Endothelial cell (in vitro differentiated cells): ENCODE measurements at regions not wholly inside any gene's neighbourhood (a gene's known extent, or its start where the extent isn't known, plus 50 kb on each side); places are given as distances from the start of the nearest gene placed in this dataset.
A peak's percentile ranks its signal among the peaks of the same experiment; 100 is the strongest.
"Not testable (repeated sequence)": the region's sequence is repeated elsewhere in the genome, so short reads cannot be mapped to it uniquely, and the experiment has no call there.

Source experiments
- DNase-seq: peaks from one replicate; pipeline ENCODE4 v3.0.0; 2021; ENCODE audit warnings: low spot score
- H3K27ac Mint-ChIP-seq: one replicate; pipeline ENCODE4 v1.8.0; 2021; ENCODE audit warnings: mixed read lengths, inconsistent platforms; ENCODE audit not compliant: unreplicated experiment
- H3K27me3 Mint-ChIP-seq: one replicate; pipeline ENCODE4 v1.8.0; 2021; ENCODE audit warnings: mild to moderate bottlenecking, moderate library complexity, mixed read lengths, inconsistent platforms; ENCODE audit not compliant: unreplicated experiment
- H3K36me3 Mint-ChIP-seq: one replicate; pipeline ENCODE4 v1.8.0; 2021; ENCODE audit warnings: mild to moderate bottlenecking, low read depth, mixed read lengths, inconsistent platforms; ENCODE audit not compliant: unreplicated experiment
- H3K4me1 Mint-ChIP-seq: one replicate; pipeline ENCODE4 v1.8.0; 2021; ENCODE audit warnings: mild to moderate bottlenecking, mixed read lengths, inconsistent platforms; ENCODE audit not compliant: unreplicated experiment
- H3K4me3 Mint-ChIP-seq: one replicate; pipeline ENCODE4 v1.8.0; 2021; ENCODE audit warnings: mild to moderate bottlenecking, mixed read lengths, inconsistent platforms; ENCODE audit not compliant: unreplicated experiment
- H3K9me3 Mint-ChIP-seq: one replicate; pipeline ENCODE4 v1.8.0; 2021; ENCODE audit warnings: mixed read lengths, inconsistent platforms; ENCODE audit not compliant: unreplicated experiment
- CTCF ChIP-seq: fragments of 200-600 bp; sonication (generic); IDR thresholded peaks from one replicate; pipeline ENCODE4 v1.5.0; 2021; ENCODE audit warnings: antibody characterized with exemption; ENCODE audit not compliant: unreplicated experiment

- H3K4me3 Mint-ChIP-seq: no peak overlapping the region
- peaks cover 2% of the 10 kb centered on the region for H3K27me3 Mint-ChIP-seq
- H3K36me3 Mint-ChIP-seq: no peaks in the 10 kb centered on the region
These were observed 123.1 kb upstream of the EEF2KMT start for GRCh38 chr16:5220705-5221104.

GRCh38 chr16:5216441-5217080 lies 119.0 kb upstream of the EEF2KMT start:
- no peak overlapping the region for H3K4me3 Mint-ChIP-seq
- no peak for DNase-seq
- no peak overlapping the region for H3K27ac Mint-ChIP-seq
- peaks cover 6% of the 10 kb centered on the region for H3K4me1 Mint-ChIP-seq
- TF ChIP-seq CTCF: no peak
- no peaks in the 10 kb centered on the region for H3K36me3 Mint-ChIP-seq
- H3K27me3 Mint-ChIP-seq: peaks cover 3% of the 10 kb centered on the region
- H3K9me3 Mint-ChIP-seq: no peaks in the 10 kb centered on the region

More at GRCh38 chr16:5220705-5221104, 123.1 kb upstream of the EEF2KMT start:
- no peak for TF ChIP-seq CTCF
- H3K4me1 Mint-ChIP-seq: peaks cover 6% of the 10 kb centered on the region
- H3K27ac Mint-ChIP-seq: no peak overlapping the region
- DNase-seq: no peak
- no peaks in the 10 kb centered on the region for H3K9me3 Mint-ChIP-seq

- Mint-ChIP-seq H3K27ac (no peak overlapping the region), H3K27me3 (peaks cover 3% of the 10 kb centered on the region), H3K4me1 (peaks cover 6% of the 10 kb centered on the region), H3K9me3 (no peaks in the 10 kb centered on the region), H3K36me3 (no peaks in the 10 kb centered on the region), H3K4me3 (no peak overlapping the region)
- DNase-seq: no peak
- TF ChIP-seq CTCF: no peak
These were observed 118.3 kb upstream of the EEF2KMT start for GRCh38 chr16:5215901-5216300.

- Mint-ChIP-seq H3K27ac (no peak overlapping the region), H3K4me1 (peaks cover 9% of the 10 kb centered on the region), H3K9me3 (no peaks in the 10 kb centered on the region), H3K4me3 (no peak overlapping the region), H3K27me3 (peaks cover 3% of the 10 kb centered on the region), H3K36me3 (no peaks in the 10 kb centered on the region)
- no peak for TF ChIP-seq CTCF
- DNase-seq: no peak
These were observed 116.9 kb upstream of the EEF2KMT start for GRCh38 chr16:5214466-5214865.

GRCh38 chr16:5212501-5212900 lies 114.9 kb upstream of the EEF2KMT start:
- H3K4me3 Mint-ChIP-seq, DNase-seq, H3K27me3 Mint-ChIP-seq, H3K4me1 Mint-ChIP-seq, H3K27ac Mint-ChIP-seq, H3K36me3 Mint-ChIP-seq, H3K9me3 Mint-ChIP-seq: not testable (repeated sequence)

- H3K9me3 Mint-ChIP-seq, H3K4me1 Mint-ChIP-seq, H3K27ac Mint-ChIP-seq, H3K36me3 Mint-ChIP-seq, H3K4me3 Mint-ChIP-seq, H3K27me3 Mint-ChIP-seq: not testable (repeated sequence)
- DNase-seq: peak; percentile 8
These were observed 110.4 kb upstream of the EEF2KMT start for GRCh38 chr16:5207862-5208498.
